Uterus (tissue), 2 donors: ENCODE measurements at regions not wholly inside any gene's neighbourhood (a gene's known extent, or its start where the extent isn't known, plus 50 kb on each side); places are given as distances from the start of the nearest gene placed in this dataset.

Experiments used
- CTCF ChIP-seq, 4 experiments: fragments of 200-600 bp in 2 of 4; fragments of 450-650 bp in 2 of 4; sonication (generic) in 2 of 4; IDR thresholded peaks; one replicate each; pipeline ENCODE4 v1.5.1; 2016 to 2019; ENCODE audit warnings: antibody characterized with exemption in 4 of 4, mild to moderate bottlenecking in 2 of 4, moderate library complexity in 1 of 4
- POLR2A ChIP-seq, 2 donors: fragments of 450-650 bp; IDR thresholded peaks; one replicate each; pipeline ENCODE4 v1.6.1; 2016; ENCODE audit warnings: antibody characterized with exemption in 2 of 2, mild to moderate bottlenecking in 1 of 2, moderate library complexity in 1 of 2

- TF ChIP-seq CTCF (IDR thresholded peaks at IDR 0.05) = no peak
- no peak for TF ChIP-seq POLR2A (IDR thresholded peaks at IDR 0.05)
Observed at GRCh38 chr6:168252267-168252666, 67.3 kb downstream of the DACT2 start.
